ENCODE measurements at regions not wholly inside any gene's neighbourhood (a gene's known extent, or its start where the extent isn't known, plus 50 kb on each side); places are given as distances from the start of the nearest gene placed in this dataset.
"Not testable (repeated sequence)": the region's sequence is repeated elsewhere in the genome, so short reads cannot be mapped to it uniquely, and the experiment has no call there.

DNA sequence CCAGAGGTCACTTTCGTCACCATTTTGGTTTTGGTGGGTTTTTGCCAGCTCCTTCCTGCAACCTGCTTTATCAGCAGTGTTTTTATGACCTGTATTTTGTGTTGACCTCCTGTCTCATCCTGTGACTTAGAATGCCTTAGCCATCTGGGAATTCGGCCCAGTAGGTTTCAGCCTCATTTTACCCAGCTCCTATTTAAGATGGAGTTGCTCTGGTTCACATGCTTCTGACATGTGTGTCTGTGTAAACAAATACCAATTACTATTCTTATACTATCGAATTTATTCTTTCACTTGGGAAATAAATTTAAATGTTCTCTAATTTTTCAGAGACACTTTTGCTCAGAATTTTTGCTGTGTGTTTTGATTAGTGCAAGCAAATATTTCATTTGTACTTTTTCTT is 1370.3 kb upstream of the MIR17HG start:
- DNase-seq (ENCODE audit: low spot score) = no peak

DNA sequence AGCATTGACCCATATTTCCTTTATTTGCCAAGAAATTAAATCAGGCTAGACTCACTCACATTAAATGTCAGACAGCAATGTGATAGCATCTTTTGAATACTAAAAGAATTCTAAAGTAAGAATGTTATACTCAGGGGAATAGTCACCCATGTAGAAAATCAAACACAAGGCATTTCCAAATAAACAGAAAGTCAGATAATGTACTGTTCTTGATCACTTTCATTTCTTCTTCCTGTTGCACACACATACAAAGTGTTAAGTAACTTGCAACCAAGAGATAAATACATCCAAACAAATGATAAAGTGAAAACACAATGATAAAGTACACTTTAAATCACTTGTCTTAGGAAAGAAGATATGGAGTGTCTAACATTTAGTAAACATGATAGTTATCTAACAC is 1366.6 kb upstream of the MIR17HG start:
- no peak for DNase-seq (ENCODE audit: low spot score)

DNA sequence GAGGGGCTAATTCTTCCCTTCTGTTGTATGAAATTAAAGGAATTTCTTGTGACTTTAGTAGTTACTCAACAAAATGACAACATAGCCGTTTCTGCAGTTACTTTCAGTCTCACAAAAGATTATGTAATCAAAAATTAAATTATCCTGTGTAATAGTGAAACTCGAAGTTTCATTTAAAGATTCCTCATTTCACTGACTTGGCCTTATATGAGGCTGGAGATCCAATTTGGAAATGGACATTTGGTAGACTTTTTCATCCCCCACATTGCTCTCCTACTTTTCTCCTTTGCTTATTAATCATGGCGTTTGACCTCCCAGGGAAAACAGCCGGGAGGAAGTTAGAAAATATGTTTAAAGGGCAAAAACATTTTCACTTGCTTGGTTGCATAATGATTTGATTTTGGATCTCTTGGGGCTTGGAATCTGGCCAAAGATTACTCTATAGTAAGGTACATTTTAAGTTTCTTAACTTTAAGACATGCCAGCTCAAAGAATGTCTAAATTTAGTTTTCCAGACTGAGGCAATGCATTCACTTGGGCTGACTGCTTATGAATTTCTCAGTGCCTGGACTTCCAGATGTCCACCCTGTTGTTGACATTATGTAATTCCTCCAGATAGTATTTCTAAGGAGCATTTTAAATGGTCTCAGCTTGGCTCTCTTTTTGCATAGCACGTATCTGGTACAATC is 1364.9 kb upstream of the MIR17HG start:
- DNase-seq (ENCODE audit: low spot score) = no peak

DNA sequence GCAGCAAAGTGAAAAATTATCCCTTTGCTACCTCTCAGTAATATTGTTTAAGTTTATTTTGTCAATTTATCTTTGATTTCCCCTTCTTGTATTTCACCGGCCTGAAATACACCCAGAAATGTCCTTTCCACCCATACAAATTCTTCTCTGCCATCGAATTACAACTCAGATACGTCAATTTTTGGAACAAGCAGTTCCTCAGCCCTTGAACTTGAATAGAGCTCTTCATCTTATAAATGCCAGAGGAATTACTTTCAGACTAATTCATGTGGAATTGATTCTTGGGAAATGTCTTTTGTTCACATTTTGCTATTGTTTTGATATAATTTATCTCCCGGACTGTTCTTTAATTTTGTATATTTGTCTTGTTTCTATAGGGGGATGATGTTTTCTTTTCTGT is 1359.3 kb upstream of the MIR17HG start:
- DNase-seq (ENCODE audit: low spot score) = no peak

DNA sequence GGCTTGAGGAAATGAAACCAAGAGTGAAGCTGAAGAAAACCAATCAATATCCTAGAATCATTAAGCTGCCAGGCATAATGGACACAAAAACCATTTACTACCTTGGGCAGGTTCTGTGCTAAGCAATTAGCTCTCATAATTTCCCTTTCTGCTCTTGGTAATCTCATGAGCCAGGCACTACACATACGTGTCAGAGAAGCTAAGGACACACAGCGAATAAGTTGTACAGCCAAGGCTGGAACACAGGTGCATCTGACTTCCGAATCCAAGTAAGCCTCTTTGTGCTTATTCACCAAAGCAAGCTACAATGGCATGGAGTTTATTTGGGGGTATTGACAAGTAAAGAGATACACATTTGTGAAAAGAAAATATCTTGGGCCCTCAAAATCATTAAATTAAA is 1343.9 kb upstream of the MIR17HG start:
- no peak for DNase-seq (ENCODE audit: low spot score)

DNA sequence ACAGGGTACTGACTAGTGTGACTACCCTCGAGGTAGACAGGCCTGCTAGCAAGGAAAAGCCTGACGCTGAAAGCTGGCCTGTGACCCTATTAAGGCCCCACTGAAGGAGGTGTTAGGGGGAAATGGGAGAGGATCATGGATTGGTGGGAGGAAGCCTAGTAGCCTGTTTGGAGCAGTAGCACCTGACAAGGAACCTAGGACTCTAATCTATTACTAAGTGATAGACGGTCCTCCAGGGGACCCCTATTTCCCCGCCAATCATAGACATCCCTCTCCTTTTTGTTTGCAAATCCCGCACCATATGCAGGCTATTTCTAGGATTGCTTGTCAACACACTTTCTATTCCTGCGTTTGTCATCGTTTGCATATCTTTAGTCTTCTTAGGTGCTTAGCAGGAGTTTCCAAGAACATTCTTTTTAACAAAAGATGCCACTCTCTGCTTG is 1338.8 kb upstream of the MIR17HG start:
- DNase-seq (ENCODE audit: low spot score) = no peak

DNA sequence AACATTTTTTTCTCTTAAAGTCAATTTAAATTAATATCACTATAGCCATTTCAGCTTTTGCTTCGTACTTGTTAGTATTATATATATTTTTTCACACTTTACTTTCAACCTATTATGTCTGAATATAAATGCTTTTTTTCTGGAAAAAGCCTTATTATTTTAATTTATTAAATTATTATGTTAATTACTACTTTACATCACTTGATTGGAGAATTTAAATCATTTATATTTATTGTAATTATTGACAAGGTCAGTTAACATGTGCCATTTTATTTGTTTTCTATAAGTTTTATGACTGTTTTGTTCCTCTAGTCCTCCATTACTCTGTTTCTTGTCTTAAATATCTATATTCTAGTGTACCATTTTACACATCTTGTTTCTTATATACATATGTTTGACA is 1333.4 kb upstream of the MIR17HG start:
- no peak for DNase-seq (ENCODE audit: low spot score)

DNA sequence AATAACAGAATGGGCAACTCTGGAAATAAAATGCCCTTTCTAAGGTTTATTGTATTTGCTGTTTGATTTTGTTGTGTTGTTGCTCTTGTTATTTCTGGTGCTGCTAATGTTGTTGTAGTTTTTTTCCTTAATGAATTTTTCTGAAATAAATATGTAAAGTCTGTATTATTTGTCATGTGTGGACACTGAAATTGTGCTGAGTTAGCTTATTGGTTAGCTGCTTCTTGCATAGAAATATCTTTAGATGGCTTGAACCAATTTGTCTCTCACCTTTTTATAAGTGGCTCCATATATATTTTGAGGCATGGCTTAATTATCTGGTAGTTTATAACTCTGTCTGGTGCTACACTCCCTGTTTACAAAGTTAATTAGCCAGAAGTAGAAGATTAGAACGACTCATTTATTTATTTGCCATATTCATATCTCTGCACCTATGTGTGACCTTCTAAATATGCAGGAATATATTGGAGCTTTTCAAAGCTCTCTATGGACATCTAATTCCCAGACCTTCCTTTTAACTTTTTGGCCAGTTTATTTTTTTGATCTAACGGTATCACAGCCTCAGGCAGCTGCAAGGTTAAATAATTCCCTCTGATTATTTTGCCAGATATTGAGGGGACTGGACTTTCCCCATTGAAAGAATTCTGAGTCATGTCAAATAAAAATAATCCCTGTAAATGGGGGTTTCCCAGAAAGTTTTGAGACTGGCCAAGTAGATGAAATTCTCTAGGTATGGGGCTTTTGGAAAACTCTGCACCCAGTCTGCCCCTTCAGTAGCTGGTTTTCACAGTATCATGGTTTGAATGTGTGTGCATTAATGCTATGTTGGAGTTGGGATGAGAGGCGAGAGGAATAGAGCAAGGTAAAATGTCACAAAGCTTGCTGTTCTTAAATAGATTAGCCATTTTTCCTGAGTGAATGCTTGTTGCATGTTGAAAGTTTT is 1331.7 kb upstream of the MIR17HG start:
- DNase-seq (ENCODE audit: low spot score) = no peak

DNA sequence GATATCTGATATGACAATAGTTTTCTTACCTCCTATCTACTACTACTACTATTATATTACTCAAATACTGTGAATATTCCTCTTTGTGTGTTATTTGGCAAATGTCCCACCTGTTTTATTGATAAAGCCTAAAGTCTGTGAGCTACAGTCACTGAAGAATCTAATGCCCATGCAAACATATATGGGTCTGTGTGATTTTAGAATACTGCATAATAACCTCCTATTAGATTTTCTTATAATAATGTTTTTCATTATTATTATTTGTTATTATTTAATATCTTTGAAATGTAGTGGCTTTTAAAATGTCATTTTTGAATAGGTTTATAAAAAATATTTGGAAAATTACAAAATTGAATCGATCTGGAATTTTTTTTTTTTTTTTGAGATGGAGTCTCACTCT is 1330.8 kb upstream of the MIR17HG start:
- no peak for DNase-seq (ENCODE audit: low spot score)

DNA sequence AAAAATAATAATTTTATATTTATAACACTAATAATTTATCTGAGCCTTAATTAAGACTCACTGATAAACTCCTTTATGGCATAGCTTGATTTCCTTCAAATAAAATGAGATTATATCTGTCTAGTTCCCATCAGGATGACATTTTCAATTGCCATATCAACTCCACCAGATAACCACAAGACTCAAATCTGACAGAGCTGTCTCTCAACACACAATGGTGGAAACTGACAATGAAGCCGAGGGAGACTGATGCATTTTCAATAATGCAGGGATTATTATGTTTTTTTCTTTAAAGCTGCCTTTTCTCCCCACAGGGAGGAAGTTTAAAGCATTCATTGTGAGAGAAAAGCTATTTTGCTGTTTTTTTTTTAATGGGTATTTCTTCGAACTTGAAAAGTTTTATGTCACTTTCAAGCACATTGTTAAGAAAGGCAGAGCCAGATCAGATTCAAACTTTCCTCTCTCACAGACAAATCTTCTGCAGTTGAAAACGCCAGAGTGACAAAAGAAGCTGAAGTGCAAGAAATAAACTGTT is 1326.9 kb upstream of the MIR17HG start:
- no peak for DNase-seq (ENCODE audit: low spot score)

DNA sequence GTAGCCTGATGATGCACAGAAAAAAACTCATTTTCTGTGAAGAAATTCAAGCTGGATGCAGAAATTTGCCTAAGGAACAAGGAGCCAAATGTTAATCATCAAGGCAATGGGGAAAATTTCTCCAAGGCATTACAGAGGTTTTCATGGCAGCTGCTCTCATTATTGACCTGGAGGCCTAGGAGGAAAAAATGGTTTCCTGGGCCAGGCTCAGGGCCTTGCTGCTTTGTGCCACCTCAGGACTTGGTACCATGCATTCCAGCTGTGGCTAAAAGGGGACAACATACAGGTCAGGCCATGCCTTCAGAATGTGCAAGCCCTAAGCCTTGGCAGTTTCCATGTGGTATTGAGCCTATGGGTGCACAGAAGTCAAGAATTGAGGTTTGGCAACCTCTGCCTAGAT is 1320.1 kb upstream of the MIR17HG start:
- no peak for DNase-seq (ENCODE audit: low spot score)

DNA sequence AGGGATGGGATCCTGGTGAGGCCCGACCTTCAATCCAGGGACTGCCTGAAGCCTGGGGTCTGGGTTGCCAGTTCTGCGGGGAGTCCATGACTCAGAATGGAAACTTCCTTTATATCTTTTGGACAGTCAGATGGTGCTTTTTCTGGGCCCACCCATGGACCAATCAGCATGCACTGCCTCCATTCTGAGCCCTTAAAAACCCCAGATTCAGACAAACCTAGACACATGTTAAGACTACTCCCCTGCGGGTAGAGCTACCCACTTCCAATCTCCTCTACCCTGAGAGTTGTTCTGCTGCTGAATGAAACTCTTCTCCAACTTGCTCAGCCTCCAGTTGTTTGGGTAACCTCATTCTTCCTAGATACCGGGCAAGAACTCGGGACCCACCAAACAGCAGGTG is 1315.2 kb upstream of the MIR17HG start:
- DNase-seq (ENCODE audit: low spot score) = no peak

DNA sequence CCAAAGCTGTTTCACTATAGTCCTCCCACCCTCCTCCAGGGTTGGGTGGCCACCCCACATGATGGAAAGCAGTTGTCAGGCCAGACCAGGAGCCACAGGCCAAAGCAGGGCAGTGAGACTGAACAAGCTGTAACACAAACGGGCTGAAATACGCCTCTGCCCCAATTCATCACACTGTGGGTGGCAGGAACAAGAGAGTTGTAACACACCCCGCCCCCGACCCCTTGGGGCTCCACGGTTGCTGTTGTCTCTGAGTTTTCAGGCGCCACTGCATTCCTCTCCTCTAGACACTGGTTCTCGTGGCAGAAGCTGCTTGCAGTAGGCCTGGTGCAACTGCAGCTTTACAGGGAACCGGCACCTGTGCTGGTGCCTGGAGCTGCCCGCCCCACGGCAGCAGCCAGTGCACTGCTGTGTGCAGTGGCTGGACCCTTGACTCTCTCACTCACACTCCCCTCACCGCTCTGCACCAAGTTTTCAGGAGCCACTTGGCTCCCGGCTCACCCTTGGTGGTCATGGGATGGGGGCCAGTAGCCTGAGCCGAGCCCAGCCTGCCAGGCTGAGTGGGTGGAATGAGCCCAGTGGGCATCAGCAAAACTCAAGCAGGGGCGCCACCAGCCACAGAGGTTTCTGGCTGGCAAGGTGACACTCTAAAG is 1314.5 kb upstream of the MIR17HG start:
- DNase-seq (ENCODE audit: low spot score) = no peak

DNA sequence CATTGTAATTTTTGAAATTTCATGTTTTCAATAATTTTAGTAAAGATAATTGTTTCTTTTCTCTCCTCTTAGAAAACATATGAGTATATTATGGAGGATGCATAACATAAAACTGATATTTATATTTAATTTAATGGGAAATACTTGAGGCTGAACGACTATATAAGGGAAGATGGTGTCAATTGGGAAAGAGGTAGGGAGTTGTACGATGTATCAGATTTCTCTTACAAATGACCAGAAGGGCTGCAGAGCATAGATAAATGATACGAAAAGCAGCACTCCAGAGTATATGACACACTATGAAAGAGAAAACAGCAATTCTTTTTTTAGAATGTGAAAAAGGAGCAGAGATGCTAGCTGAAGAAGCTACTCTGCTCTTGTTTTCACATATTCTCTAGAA is 1308.0 kb upstream of the MIR17HG start:
- DNase-seq (ENCODE audit: low spot score) = no peak

DNA sequence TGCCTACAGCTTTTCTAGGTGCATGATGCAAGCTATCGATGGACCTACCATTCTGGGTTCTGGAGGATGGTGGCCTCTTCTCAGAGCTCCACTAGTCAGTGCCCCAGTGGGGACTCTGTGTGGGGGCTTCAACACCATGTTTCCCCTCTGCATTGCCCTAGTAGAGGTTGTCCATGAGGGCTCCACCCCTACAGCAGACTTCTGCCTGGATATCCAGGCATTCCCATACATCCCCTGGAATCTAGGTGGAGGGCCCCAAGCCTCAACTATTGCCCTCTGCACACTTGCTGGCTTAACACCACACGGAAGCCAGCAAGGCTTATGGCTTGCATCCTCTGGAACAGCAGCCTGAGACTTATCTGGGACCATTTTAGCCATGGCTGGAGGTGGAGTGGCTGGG is 1299.9 kb upstream of the MIR17HG start:
- DNase-seq (ENCODE audit: low spot score) = no peak

DNA sequence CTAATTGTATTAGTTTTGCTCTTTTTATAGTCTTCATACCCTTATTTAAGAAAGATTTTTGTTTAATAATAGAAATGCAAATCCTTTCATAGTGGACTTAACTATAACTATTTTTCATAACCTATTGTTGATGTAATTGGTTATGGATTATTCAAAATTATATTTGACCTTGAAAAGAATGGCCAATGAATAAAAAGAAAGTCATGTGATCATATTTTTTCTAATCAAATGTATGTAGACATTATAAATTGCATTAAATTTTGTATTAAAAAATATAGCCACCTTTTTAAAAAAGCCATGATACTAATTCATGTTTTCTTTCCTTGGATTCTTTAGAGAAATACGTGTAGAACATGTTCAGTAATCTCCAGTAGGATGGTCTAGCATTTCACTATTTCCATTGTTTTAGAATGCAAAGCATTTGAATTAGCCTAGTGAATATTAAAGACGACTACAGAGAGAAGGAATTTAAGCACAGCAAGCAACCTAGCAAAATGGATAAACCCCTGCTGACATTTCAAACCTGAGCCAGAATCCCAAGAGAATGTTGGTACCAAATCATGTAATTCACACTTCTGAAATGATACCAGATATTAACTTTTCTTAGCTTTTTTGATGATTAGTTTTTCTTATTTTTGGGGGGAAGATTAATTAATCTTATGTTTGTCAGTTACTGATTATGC is 1297.4 kb upstream of the MIR17HG start:
- no peak for DNase-seq (ENCODE audit: low spot score)

DNA sequence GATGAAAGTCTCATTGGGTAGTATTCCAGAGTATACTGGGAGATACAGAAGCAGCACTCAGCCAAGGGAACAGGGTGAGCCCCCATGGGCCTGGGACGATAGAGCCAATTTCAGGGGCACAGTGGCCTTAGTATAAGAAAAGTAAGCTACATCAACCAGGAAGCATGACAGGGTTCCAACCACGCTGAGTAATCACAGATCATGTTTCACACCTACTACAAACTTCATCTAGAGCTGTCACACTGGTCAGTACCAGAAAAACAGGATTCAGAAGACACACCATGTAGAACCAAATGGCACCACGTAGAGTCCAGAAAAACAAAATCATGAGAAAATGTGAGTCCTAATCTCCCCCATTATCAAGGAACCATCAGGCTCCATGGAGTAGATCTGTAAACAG is 1292.4 kb upstream of the MIR17HG start:
- DNase-seq (ENCODE audit: low spot score) = no peak

DNA sequence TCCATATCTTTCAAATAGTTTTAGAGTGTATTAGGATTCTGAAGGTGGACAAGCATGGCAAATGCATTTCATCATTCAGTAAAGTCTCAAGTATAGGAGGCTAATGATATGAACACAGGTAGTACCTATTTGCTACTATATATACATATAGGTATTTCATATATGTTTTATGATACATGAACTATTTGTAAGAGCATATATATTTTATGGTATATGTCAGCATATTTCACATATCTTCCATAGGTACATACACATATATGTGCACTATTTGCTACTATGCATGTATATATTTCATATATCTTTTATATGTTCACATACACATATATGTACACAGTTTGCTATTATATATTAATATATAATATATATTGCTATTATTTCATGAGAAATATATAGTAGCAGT is 1291.7 kb upstream of the MIR17HG start:
- no peak for DNase-seq (ENCODE audit: low spot score)

DNA sequence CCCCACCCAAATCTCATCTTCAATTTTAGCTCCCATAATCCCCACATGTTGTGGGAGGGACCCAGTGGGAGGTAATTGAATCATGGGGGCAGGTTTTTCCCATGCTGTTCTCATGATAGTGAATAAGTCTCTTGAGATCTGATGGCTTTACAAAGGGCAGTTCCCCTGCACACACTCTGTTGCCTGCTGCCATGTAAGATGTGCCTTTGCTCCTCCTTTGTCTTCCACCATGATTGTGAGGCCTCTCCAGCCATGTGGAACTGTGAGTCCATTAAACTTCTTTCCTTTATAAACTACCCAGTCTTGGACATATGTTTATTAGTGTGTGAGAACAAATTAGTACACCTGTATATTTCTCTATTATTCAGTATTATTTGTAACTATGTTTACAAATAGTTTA is 1283.3 kb upstream of the MIR17HG start:
- not testable (repeated sequence) for DNase-seq (ENCODE audit: low spot score)

DNA sequence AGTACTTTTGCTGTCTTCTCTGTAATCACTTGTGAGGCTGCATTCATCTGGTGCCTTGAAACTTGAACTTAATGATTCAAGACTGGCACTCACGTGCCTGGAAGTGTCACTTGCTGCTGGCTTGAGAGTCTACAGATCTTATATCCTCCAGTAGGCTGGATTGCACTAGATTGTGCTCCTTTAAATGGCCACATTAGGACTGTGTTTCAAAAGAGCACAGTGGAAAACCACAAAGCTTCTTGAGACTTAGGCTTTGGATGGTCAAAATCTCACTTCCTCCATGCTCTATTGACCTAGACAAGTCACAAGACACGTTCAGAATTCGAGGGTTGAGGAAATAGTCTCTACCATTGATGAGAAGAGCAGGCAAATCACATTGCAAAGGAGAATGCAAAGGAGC is 1278.8 kb upstream of the MIR17HG start:
- DNase-seq (ENCODE audit: low spot score) = no peak

DNA sequence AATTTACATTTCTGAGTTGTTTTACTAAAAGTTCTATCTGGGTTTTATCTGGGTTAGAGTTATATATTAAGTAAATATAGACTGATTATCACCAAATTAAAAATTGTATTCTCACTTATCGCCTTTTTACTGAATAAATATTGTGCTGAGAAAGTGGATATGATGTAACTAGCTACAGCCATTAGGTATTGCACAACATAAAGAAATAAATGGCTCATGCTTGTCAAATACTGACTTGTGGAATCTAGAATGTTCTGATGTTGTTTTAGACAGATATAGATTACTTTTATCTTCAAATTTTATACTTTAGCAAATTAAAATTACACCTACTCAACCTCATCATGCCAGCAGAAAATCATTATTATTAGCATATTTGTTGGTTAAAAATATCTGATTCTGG is 1277.1 kb upstream of the MIR17HG start:
- DNase-seq (ENCODE audit: low spot score) = no peak

Data from AG08396 (cell line).